Smooth muscle cell (in vitro differentiated cells): ENCODE measurements at regions not wholly inside any gene's neighbourhood (a gene's known extent, or its start where the extent isn't known, plus 50 kb on each side); places are given as distances from the start of the nearest gene placed in this dataset.

ENCODE experiments used
- DNase-seq: peaks from one replicate; lab custom pipeline; 2025; ENCODE audit not compliant: unreplicated experiment; lab: John Stamatoyannopoulos, UW
- H2AFZ ChIP-seq: fragments of 200-600 bp; sonication (generic); 2 replicates; pipeline ENCODE4 v1.6.0; 2016; ENCODE audit warnings: antibody characterized with exemption, low read depth, mild to moderate bottlenecking
- H3F3A ChIP-seq: fragments of 200-600 bp; sonication (generic); 2 replicates; pipeline ENCODE4 v1.6.0; 2017; ENCODE audit warnings: antibody characterized with exemption, low read depth
- H3K27ac ChIP-seq: fragments of 200-600 bp; sonication (generic); 2 replicates; pipeline ENCODE4 v1.5.1; 2016; ENCODE audit warnings: low read depth, mild to moderate bottlenecking
- H3K27me3 ChIP-seq: fragments of 200-600 bp; sonication (generic); 2 replicates; pipeline ENCODE4 v1.6.1; 2016; ENCODE audit warnings: low read depth, mild to moderate bottlenecking
- H3K36me3 ChIP-seq: fragments of 200-600 bp; sonication (generic); 2 replicates; pipeline ENCODE4 v1.5.1; 2016; ENCODE audit warnings: low read depth
- H3K4me1 ChIP-seq: fragments of 200-600 bp; sonication (generic); 2 replicates; pipeline ENCODE4 v1.5.1; 2016; ENCODE audit warnings: low read depth
- H3K4me2 ChIP-seq: fragments of 200-600 bp; sonication (generic); 2 replicates; pipeline ENCODE4 v1.6.0; 2016; ENCODE audit warnings: mild to moderate bottlenecking
- H3K4me3 ChIP-seq: fragments of 200-600 bp; sonication (generic); 2 replicates; pipeline ENCODE4 v1.5.1; 2016; ENCODE audit warnings: mild to moderate bottlenecking
- H3K79me2 ChIP-seq: fragments of 200-600 bp; sonication (generic); 2 replicates; pipeline ENCODE4 v1.6.0; 2016; ENCODE audit warnings: low read depth, mild to moderate bottlenecking
- H3K9ac ChIP-seq: fragments of 200-600 bp; sonication (generic); 2 replicates; pipeline ENCODE4 v1.6.0; 2016; ENCODE audit warnings: low read depth
- H3K9me3 ChIP-seq: fragments of 200-600 bp; sonication (generic); replicated peaks from 2 replicates; pipeline ENCODE4 v1.5.1; 2016; ENCODE audit warnings: low read depth
- H4K20me1 ChIP-seq: fragments of 200-600 bp; sonication (generic); 2 replicates; pipeline ENCODE4 v1.6.0; 2016; ENCODE audit warnings: low read depth
- WGBS: methylation state at CpG from one replicate; pipeline ENCODE4 v1.1.7; 2016; ENCODE audit warnings: low lambda C conversion rate; 5-methylcytosine and 5-hydroxymethylcytosine counted together
- TF ChIP-seq, protein P1 (sequence below): fragments of 200-600 bp; sonication (generic); IDR thresholded peaks from 2 replicates; pipeline ENCODE4 v1.5.1; 2017; ENCODE audit warnings: borderline replicate concordance, mild to moderate bottlenecking, antibody characterized with exemption; ENCODE audit not compliant: insufficient read depth, poor library complexity, severe bottlenecking

DNA sequence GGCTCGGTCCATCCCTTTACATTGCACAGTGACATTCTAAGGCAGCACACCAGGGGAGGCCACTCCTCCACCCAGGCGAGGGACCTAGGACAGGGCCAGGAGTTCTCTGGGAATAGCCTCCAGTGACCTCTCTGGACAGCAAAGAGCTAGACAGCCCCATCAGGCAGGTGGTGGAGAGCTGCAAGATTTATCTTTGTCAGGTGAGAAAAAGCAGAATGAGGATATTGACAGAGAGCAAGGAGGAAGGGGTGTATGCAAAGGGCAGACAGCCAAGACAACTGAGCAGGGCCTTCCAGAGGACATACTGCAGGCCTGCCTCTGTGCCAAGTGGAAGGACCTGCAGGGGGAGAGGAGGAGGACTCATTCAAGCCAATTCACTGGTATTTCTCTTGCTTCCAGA lies 112.4 kb upstream of the MAX start:
- Histone ChIP-seq H3K4me1 (peaks cover 7% of the 10 kb centered on the region), H3K4me2 (no peak overlapping the region), H3K9me3 (no peaks in the 10 kb centered on the region), H3F3A (peaks cover 3% of the 10 kb centered on the region), H3K79me2 (no peaks in the 10 kb centered on the region), H4K20me1 (no peaks in the 10 kb centered on the region), H3K36me3 (no peaks in the 10 kb centered on the region), H3K27ac (no peak overlapping the region), H3K27me3 (no peaks in the 10 kb centered on the region), H3K9ac (no peak overlapping the region), H3K4me3 (no peak overlapping the region), H2AFZ (no peak overlapping the region)
- TF ChIP-seq, protein P1, sequence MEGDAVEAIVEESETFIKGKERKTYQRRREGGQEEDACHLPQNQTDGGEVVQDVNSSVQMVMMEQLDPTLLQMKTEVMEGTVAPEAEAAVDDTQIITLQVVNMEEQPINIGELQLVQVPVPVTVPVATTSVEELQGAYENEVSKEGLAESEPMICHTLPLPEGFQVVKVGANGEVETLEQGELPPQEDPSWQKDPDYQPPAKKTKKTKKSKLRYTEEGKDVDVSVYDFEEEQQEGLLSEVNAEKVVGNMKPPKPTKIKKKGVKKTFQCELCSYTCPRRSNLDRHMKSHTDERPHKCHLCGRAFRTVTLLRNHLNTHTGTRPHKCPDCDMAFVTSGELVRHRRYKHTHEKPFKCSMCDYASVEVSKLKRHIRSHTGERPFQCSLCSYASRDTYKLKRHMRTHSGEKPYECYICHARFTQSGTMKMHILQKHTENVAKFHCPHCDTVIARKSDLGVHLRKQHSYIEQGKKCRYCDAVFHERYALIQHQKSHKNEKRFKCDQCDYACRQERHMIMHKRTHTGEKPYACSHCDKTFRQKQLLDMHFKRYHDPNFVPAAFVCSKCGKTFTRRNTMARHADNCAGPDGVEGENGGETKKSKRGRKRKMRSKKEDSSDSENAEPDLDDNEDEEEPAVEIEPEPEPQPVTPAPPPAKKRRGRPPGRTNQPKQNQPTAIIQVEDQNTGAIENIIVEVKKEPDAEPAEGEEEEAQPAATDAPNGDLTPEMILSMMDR = no peak
- 78% methylated on average over 2 of the region's 2 CpGs for WGBS
- DNase-seq = no peak

DNA sequence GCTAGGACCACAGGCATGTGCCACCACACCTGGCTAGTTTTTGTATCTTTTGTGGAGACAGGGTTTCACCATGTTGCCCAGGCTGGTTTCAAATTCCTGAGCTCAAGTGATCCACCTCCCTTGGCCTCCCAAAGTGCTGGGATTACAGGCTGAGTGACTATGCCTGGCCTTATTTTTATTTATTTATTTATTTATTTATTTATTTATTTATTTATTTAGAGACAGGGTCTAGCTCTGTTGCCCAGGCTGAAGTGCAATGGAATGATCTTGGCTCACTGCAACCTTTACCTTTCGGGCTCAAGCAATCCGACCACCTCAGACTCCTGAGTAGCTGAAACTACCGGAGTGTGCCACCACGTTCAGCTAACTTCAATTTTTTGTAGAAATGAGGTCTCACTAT lies 117.0 kb upstream of the MAX start:
- 93% methylated on average over 4 of the region's 4 CpGs for WGBS
- Histone ChIP-seq H3K9me3 (no peaks in the 10 kb centered on the region), H3K9ac (no peak overlapping the region), H3K79me2 (no peaks in the 10 kb centered on the region), H3K27me3 (no peaks in the 10 kb centered on the region), H3F3A (peaks cover 5% of the 10 kb centered on the region), H3K4me2 (no peak overlapping the region), H4K20me1 (no peaks in the 10 kb centered on the region), H3K36me3 (no peaks in the 10 kb centered on the region), H3K27ac (no peak overlapping the region), H3K4me3 (no peak overlapping the region), H3K4me1 (peaks cover 10% of the 10 kb centered on the region), H2AFZ (no peak overlapping the region)
- TF ChIP-seq, protein P1 = no peak
- no peak for DNase-seq

DNA sequence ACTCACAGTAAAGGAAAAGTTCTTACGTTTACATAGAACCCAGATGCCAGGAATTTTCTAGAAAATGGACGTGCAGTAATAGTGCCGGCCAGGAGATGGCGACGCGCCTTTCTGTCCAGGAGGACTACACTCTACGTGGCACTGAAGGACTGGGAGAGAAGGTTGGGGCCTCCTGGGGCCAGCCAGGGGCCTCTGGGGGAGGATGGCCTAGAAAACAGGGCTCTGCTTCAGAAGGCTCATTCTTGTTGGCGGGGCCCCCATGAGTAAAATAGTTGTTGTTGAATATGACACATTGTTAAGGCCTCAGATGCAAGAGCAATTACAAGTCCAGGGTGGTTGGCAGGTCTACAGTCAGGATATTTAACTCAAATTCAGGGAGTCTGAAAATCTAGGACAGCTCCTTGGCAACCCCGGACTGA lies 120.1 kb upstream of the MAX start:
- no peak for DNase-seq
- TF ChIP-seq, protein P1 = peak; percentile 80

DNA sequence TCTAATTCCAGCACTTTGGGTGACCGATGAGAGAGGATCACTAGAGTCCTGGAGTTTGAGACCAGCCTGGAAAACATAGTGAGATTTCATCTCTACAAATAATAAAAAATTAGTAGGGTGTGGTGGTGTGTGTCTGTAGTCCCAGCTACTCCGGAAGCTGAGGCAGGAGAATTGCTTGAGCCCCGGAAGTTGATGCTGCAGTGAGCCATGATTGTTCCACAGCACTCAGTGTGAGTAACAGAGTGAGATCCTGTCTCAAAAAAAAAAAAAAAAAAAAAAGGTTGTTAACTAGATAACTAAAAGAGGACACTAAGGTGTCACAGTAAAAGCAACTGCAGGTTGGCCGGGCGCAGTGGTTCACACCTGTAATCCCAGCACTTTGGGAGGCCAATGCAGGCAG lies 121.3 kb upstream of the MAX start:
- Histone ChIP-seq H2AFZ (no peak overlapping the region), H3K27ac (no peak overlapping the region), H3K9ac (no peak overlapping the region), H3K9me3 (no peaks in the 10 kb centered on the region), H3K27me3 (no peaks in the 10 kb centered on the region), H3K4me3 (no peak overlapping the region), H3K36me3 (no peaks in the 10 kb centered on the region), H3K79me2 (no peaks in the 10 kb centered on the region), H4K20me1 (no peaks in the 10 kb centered on the region), H3K4me1 (peaks cover 21% of the 10 kb centered on the region), H3F3A (peaks cover 8% of the 10 kb centered on the region), H3K4me2 (no peak overlapping the region)
- DNase-seq = no peak
- TF ChIP-seq, protein P1 = no peak
- WGBS = 94% methylated on average over 5 of the region's 5 CpGs

More for the DNA sequence above, 120.1 kb upstream of the MAX start:
- Histone ChIP-seq H3K4me2 (no peak overlapping the region), H3F3A (peaks cover 8% of the 10 kb centered on the region), H2AFZ (peak overlapping the region; percentile 84), H3K27me3 (no peaks in the 10 kb centered on the region), H3K27ac (no peak overlapping the region), H3K4me3 (no peak overlapping the region), H4K20me1 (no peaks in the 10 kb centered on the region), H3K9ac (no peak overlapping the region), H3K36me3 (no peaks in the 10 kb centered on the region), H3K9me3 (no peaks in the 10 kb centered on the region), H3K79me2 (no peaks in the 10 kb centered on the region), H3K4me1 (peaks cover 21% of the 10 kb centered on the region)
- WGBS = 35% methylated on average over 9 of the region's 9 CpGs
